Ishikawa (cell line): ENCODE measurements at regions not wholly inside any gene's neighbourhood (a gene's known extent, or its start where the extent isn't known, plus 50 kb on each side); places are given as distances from the start of the nearest gene placed in this dataset.

ENCODE experiments used
- CEBPB ChIP-seq: IDR thresholded peaks from 2 replicates; pipeline ENCODE4 v1.6.1; 2012
- CREB1 ChIP-seq: IDR thresholded peaks from 2 replicates; pipeline ENCODE4 v1.6.1; 2012; ENCODE audit warnings: low read depth
- EGR1 ChIP-seq: IDR thresholded peaks from 2 replicates; pipeline ENCODE4 v1.6.1; 2012
- EP300 ChIP-seq: IDR thresholded peaks from 2 replicates; pipeline ENCODE4 v1.6.1; 2012; ENCODE audit warnings: borderline replicate concordance
- FOXM1 ChIP-seq: IDR thresholded peaks from 2 replicates; pipeline ENCODE4 v1.6.1; 2012; ENCODE audit warnings: low read depth, borderline replicate concordance
- MAX ChIP-seq: IDR thresholded peaks from 2 replicates; pipeline ENCODE4 v1.6.1; 2012
- NFIC ChIP-seq: IDR thresholded peaks from 2 replicates; pipeline ENCODE4 v1.6.1; 2012
- RAD21 ChIP-seq: IDR thresholded peaks from 2 replicates; pipeline ENCODE4 v1.6.1; 2012; ENCODE audit warnings: low read depth
- REST ChIP-seq: IDR thresholded peaks from 2 replicates; pipeline ENCODE4 v1.6.1; 2012; ENCODE audit warnings: low read depth, mild to moderate bottlenecking
- TAF1 ChIP-seq: IDR thresholded peaks from 2 replicates; pipeline ENCODE4 v1.6.1; 2012; ENCODE audit warnings: low read depth, mild to moderate bottlenecking
- TCF12 ChIP-seq: IDR thresholded peaks from 2 replicates; pipeline ENCODE4 v1.6.1; 2012; ENCODE audit warnings: low read depth
- TEAD4 ChIP-seq: IDR thresholded peaks from 2 replicates; pipeline ENCODE4 v1.6.1; 2012
- USF1 ChIP-seq: IDR thresholded peaks from 2 replicates; pipeline ENCODE4 v1.6.1; 2012
- YY1 ChIP-seq: IDR thresholded peaks from 2 replicates; pipeline ENCODE4 v1.6.1; 2012; ENCODE audit warnings: low read depth
- ZBTB7A ChIP-seq: IDR thresholded peaks from 2 replicates; pipeline ENCODE4 v1.6.1; 2012; ENCODE audit warnings: low read depth

DNA sequence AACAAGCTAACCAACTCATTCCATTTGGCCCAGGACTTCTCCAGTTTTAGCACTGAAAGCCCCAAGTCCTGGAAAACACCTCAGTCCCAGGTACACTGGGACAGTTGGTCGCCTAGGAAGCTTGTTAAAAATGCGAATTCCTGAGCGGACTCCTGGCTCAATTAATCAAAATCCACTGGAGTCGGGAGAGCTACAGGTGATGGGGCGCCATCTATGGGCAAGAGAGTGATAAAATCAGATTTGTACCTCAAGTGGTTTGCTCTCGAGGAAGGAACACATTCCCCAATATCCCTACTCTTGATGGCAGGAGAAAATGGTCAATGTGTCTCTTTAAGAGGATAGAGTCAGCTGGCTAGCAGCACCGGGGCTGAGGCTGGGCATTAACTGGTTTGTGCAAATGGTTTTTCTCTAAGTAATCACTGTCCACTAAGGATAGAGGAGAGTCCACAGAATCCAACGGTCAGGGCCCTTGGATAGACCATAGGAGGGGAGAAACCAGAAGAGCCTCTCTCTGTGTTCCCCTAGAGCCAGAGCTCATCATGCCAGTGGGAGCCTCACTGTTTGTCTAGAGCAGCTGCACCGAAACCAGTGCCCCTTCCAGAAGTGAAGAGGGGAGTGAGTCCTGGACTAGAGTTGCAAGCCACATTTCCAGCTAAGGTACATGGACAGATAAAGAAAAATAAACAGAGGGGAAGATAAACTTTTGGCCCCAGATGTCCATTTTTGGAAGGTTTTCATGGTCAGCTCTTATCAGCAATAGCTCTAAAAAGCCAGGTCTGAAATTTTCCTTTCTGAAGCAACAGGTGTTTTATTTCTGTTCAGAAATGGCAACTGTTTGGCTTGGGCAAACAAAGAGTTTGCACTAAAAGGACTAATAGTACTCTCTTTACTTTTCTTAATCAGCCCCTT, 148.5 kb downstream of the TENT5C start:
- no peak for TF ChIP-seq EP300
- TF ChIP-seq EGR1: no peak
- peak; percentile 85 for TF ChIP-seq RAD21
- no peak for TF ChIP-seq TCF12
- TF ChIP-seq ZBTB7A: no peak
- TF ChIP-seq TEAD4: 0 out of 2 replicates have a peak, but pooled peaks have one; percentile 16

DNA sequence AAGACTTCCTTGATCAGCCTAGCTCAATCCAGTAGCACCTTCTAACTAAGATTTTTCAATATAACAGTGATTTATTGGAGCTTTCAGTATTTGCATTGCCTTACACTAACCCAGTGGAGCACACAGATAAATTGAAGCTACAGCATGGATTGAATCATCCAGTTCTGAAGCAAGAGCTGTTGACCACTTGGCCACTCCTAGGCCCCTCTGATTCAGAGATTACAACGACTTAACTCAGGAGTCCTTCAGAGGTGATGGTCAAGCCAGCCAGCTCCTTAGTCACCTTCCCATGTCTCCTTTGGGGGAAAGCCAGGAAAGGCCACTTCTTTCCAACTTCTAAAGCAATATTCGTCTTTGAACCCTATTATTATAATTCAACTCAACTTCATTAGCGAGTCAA, 151.8 kb downstream of the TENT5C start:
- TF ChIP-seq RAD21 (no peak), TAF1 (no peak), TEAD4 (no peak), EP300 (no peak), TCF12 (no peak)

DNA sequence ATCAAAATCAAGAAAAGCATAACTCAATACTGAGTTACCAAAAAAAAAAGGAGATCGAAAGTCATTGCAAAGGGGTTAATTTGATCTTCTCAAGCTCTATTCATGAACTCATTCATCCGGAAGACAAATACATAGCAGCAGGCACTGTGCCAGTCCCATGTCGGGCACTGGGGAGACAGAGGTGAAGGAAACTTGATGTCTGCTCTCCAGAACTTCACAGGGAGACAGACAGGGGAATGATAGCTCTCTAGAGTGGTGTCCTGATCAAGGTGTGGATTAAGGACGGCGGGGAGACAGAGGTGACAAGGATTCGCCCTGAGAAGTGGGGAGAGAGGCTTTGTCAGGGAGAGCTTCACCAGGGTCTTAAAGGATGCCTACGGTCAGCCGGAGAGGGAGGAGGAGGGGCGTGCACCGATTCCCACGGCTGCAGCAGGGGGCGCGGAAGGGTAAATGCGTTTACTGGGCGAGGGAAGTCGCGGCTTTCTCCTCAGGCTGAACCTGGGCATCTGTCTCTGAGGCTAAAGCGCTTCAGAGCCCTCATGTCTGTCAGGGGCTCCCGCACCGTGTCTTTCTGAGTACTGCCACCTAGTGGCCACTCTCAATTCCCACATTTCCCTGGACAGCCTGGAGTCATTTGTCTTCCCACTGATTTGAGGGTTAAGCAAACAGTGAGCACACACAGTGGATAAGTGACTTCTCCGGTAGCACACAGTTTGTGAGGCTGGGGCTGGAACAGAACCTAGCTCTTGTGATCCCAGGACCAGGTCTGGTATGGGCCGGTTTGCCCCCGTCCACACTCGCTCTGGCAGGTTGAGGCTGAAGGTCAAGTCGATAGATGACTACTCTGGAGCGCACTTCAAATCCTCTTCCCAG, 152.8 kb downstream of the TENT5C start:
- TF ChIP-seq CREB1: no peak
- no peak for TF ChIP-seq YY1
- no peak for TF ChIP-seq TAF1
- no peak for TF ChIP-seq REST
- 0 out of 2 replicates have a peak, but pooled peaks have one; percentile 34 for TF ChIP-seq NFIC
- peak; percentile 72 for TF ChIP-seq RAD21
- no peak for TF ChIP-seq CEBPB

- no peak for TF ChIP-seq CREB1
- TF ChIP-seq TAF1: no peak
These were observed 153.7 kb downstream of the TENT5C start for GRCh38 chr1:117759535-117759934.

DNA sequence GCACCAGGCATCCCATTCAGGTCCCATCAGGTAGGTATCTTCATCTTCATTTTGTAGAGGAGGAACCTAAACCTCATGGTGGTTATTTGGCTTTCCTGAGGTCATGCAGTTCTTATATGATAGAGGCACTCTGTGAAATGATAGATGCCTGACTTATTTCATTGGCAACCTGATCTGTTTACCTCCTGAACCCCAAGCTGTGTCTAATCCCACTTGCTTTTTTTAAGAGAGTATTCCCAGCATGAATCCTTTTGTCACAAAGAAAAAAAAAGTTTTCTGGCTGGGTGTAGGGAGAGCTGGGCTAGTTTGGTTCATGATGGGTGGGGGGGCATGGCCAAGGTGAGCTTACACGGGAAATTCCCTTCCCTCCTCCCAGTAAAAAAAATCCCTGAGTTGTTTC, 154.2 kb downstream of the TENT5C start:
- TF ChIP-seq MAX: no peak
- TF ChIP-seq YY1: no peak

DNA sequence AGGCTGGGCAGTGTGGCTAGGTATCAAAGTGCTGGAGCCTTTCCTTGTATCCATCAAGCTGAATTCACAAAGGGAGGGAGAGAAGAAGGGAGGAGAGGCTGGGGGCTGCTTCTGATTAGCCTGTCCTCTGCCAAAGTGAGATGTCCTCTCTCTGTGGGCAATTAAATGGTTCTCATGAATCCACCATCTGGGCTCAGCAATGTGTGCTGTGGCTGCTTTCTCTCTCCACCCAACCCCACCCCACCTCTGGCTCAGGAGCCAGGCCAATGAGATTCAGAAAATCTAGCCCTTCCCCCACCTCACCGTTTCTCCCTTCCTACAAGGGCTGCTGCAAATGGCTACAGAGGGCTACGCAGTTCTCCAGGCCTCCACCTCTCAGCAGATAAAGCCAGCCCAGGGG, 154.6 kb downstream of the TENT5C start:
- TF ChIP-seq CEBPB (no peak), YY1 (no peak), TAF1 (no peak), TCF12 (no peak), FOXM1 (no peak), MAX (no peak), RAD21 (no peak), EP300 (no peak), ZBTB7A (no peak), USF1 (no peak), TEAD4 (no peak), CREB1 (no peak), NFIC (no peak), REST (no peak), EGR1 (no peak)
